ENCODE measurements at regions not wholly inside any gene's neighbourhood (a gene's known extent, or its start where the extent isn't known, plus 50 kb on each side); places are given as distances from the start of the nearest gene placed in this dataset.

GRCh38 chr14:103195828-103196615 lies 72.8 kb downstream of the TNFAIP2 start:
- Mint-ChIP-seq H3K9me3 (peaks cover 5% of the 10 kb centered on the region), H3K27ac (no peak overlapping the region), H3K36me3 (no peaks in the 10 kb centered on the region), H3K4me1 (no peaks in the 10 kb centered on the region), H3K4me3 (peak overlapping the region; percentile 50), H3K27me3 (ENCODE audit: insufficient read depth, low read depth) (peaks cover 7% of the 10 kb centered on the region)
- Histone ChIP-seq H3K4me1 (peaks cover 2% of the 10 kb centered on the region), H3K36me3 (no peaks in the 10 kb centered on the region), H3K27me3 (no peaks in the 10 kb centered on the region), H3K27ac (no peak overlapping the region), H3K9me3 (ENCODE audit: low read depth) (no peaks in the 10 kb centered on the region), H3K79me2 (ENCODE audit: low read depth) (no peaks in the 10 kb centered on the region), H3K4me2 (no peak overlapping the region), H4K20me1 (ENCODE audit: low read depth) (no peaks in the 10 kb centered on the region), H2AFZ (replicated peaks) (no peak overlapping the region), H3K9ac (no peak overlapping the region), H3F3A (ENCODE audit: low read depth) (no peaks in the 10 kb centered on the region), H3K4me3 (no peak overlapping the region)
- no peak for DNase-seq (ENCODE audit: low spot score)
- TF ChIP-seq CTCF (IDR thresholded peaks at IDR 0.05) (no peak), EZH2phosphoT487 (IDR thresholded peaks at IDR 0.05) (no peak), EZH2 (IDR thresholded peaks at IDR 0.05) (no peak)

- TF ChIP-seq EZH2 (IDR thresholded peaks at IDR 0.05): no peak
- no peak for TF ChIP-seq CTCF (IDR thresholded peaks at IDR 0.05)
- TF ChIP-seq EZH2phosphoT487 (IDR thresholded peaks at IDR 0.05): no peak
- H3K27ac Mint-ChIP-seq: no peak overlapping the region
These were observed 73.5 kb downstream of the TNFAIP2 start for GRCh38 chr14:103196716-103197115.

GRCh38 chr14:103198131-103199105 lies 75.2 kb downstream of the TNFAIP2 start:
- no peak overlapping the region for H3K27ac ChIP-seq
- Mint-ChIP-seq H3K27me3 (ENCODE audit: insufficient read depth, low read depth) (peaks cover 6% of the 10 kb centered on the region), H3K4me3 (no peak overlapping the region), H3K27ac (no peak overlapping the region), H3K36me3 (no peaks in the 10 kb centered on the region), H3K4me1 (no peaks in the 10 kb centered on the region), H3K9me3 (peaks cover 12% of the 10 kb centered on the region)
- H2AFZ ChIP-seq (replicated peaks): no peak overlapping the region
- no peaks in the 10 kb centered on the region for H3K27me3 ChIP-seq
- H3K4me1 ChIP-seq: peaks cover 5% of the 10 kb centered on the region
- H3K9ac ChIP-seq: no peak overlapping the region
- DNase-seq (ENCODE audit: low spot score): no peak
- H3K4me3 ChIP-seq: no peak overlapping the region
- no peaks in the 10 kb centered on the region for H3K9me3 ChIP-seq (ENCODE audit: low read depth)
- no peaks in the 10 kb centered on the region for H3K36me3 ChIP-seq
- H4K20me1 ChIP-seq (ENCODE audit: low read depth): no peaks in the 10 kb centered on the region
- no peaks in the 10 kb centered on the region for H3K79me2 ChIP-seq (ENCODE audit: low read depth)
- no peak for TF ChIP-seq EZH2 (IDR thresholded peaks at IDR 0.05)
- TF ChIP-seq EZH2phosphoT487 (IDR thresholded peaks at IDR 0.05): no peak
- TF ChIP-seq CTCF (IDR thresholded peaks at IDR 0.05): no peak
- no peaks in the 10 kb centered on the region for H3F3A ChIP-seq (ENCODE audit: low read depth)
- no peak overlapping the region for H3K4me2 ChIP-seq

More at GRCh38 chr14:103196716-103197115, 73.5 kb downstream of the TNFAIP2 start:
- Histone ChIP-seq H3K9me3 (ENCODE audit: low read depth) (no peaks in the 10 kb centered on the region), H4K20me1 (ENCODE audit: low read depth) (no peaks in the 10 kb centered on the region), H3K27me3 (no peaks in the 10 kb centered on the region), H3K9ac (no peak overlapping the region), H3K36me3 (no peaks in the 10 kb centered on the region), H3K4me1 (peaks cover 5% of the 10 kb centered on the region), H3K4me2 (no peak overlapping the region), H2AFZ (replicated peaks) (no peak overlapping the region), H3K27ac (no peak overlapping the region), H3F3A (ENCODE audit: low read depth) (no peaks in the 10 kb centered on the region), H3K79me2 (ENCODE audit: low read depth) (no peaks in the 10 kb centered on the region), H3K4me3 (no peak overlapping the region)
- Mint-ChIP-seq H3K27me3 (ENCODE audit: insufficient read depth, low read depth) (peaks cover 8% of the 10 kb centered on the region), H3K4me1 (no peaks in the 10 kb centered on the region), H3K4me3 (peak overlapping the region; percentile 50), H3K9me3 (peaks cover 9% of the 10 kb centered on the region), H3K36me3 (no peaks in the 10 kb centered on the region)
- DNase-seq (ENCODE audit: low spot score): no peak
